SKM-1 treated with dmso at 0.1 percent for 144 hours (cell line): ENCODE measurements at regions not wholly inside any gene's neighbourhood (a gene's known extent, or its start where the extent isn't known, plus 50 kb on each side); places are given as distances from the start of the nearest gene placed in this dataset.
"Not testable (repeated sequence)": the region's sequence is repeated elsewhere in the genome, so short reads cannot be mapped to it uniquely, and the experiment has no call there.

ENCODE experiments used
- DNase-seq: peaks from one replicate; lab custom pipeline; 2025; ENCODE audit not compliant: unreplicated experiment; lab: John Stamatoyannopoulos, UW

DNA sequence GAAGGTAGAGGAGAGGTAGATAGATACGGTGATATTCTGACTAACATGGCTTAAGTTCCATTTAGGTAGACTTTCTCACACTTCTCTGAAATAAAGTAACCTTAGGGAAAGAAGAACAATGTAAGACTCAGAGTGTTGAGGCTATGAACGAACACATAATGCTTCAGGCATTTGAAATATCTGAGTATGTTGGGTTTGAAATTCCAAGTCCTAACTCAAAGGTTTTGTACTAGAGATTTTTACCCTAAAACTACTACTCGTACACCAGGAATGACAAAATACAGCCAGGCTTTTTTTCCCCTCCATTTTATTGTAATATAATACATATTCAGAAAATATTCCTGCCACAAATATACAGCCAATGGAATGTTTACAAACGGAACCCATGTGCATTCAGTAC lies 592.6 kb downstream of the ETS1 start:
- DNase-seq: no peak

DNA sequence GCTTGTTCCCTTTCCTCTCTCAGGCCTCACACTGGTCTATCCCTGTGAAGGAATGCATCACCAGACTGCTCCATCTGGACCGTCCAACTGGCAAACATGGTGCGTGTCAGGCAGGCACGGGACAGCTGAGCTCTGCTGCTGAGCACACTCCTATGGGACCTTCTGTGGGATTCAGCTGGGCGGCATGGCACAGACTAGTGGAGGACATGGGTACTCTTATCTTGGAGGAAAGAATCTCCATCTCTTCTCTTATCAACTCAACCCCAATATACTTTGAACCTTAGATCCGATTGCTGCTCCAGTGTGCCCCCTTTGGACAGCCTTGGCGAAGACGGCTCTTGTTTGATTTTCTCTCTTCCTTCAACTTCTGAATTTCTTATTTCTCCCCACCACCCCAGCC lies 593.6 kb downstream of the ETS1 start:
- no peak for DNase-seq

DNA sequence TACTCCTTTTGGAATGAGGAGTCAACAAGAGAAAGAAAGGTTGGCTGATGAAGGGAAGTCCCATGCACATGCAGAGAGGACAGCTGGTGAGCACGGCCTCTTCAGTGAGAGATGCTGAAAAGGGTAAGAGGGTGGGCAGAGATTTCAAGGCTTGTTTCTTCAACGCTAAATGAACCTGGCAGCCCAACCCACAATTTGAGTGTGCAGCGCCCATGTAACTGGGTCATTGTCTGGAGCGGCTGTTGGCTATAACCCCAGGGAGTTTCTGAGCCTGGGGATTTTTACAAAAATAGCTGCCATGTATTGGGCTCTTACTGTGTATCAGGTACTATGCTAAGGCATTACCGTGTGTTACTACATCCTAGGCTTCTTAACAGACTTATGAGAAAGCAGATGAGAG lies 594.1 kb downstream of the ETS1 start:
- no peak for DNase-seq

DNA sequence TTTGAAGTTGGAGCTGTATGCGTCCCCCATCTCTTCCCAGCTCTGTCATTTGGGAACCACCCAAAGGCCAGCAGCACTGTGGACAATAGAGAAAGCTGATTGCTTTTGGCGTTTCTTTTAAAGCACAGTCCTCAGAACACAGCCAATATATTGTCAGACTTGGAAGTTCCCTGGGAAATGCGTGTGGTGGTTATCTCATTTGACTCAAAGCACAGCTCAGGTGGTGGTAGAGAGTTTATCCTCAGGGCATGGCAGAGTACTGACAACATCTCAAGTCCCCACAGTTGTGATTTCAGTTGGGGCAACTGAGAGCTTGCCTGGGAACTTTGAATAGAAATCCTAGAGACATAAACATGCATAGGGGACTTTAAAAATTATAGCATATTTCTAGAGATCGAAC lies 601.3 kb downstream of the ETS1 start:
- DNase-seq: no peak

DNA sequence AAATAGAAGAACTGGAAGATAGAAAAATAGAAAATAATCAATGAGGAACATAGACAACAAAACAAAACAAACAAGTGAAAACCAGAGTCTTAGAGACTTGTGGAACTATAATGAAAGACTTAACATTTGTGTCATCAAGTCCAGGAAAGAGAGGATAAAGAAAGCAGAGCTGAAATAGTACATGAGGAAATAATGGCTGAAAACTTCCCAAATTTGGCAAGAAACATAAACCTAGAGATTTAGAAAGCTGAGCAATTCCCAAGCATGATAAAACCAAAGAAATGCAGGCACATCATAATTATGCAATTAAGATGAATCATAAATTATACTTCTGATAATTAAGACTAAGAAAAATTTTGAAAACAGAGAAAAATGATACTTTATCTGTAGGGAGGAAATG lies 614.5 kb downstream of the ETS1 start:
- DNase-seq: no peak

DNA sequence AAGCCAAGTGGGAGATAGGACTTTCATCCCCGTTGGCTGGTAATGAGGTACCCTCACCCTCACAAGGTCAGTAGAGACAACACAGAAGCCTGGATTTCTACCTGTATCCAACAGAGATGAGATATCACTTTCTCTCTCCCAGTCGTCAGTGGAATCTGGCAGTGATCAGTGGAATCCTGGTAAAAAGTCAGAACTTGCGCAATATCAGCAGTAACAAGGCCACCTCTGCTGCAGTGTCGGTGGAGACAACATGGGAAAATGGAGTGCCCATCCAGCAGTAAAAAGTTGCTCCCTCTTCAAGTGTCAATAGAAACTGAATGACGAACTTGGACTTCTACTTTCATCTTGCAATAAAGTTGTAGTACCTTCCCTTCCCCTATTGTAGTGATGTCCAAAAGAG lies 615.9 kb downstream of the ETS1 start:
- no peak for DNase-seq

DNA sequence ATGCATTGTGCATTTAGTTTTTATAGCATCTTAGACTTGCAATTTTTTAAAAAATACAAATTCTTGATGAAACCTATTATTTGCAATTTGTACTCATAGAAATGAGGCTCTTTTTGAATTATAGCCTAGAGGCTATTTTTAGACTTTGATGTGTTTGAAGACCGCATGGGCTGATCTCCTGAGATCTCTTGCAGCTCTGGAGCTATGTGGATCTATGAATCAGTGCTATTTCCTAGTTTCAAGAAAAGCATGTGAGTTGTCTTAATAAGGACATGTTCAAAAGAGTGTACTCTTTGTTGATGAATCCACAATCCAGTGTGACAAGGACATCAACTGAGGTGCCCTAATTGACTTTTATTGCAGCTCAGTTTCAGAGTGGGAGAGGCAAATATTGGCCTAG lies 620.5 kb downstream of the ETS1 start:
- no peak for DNase-seq

DNA sequence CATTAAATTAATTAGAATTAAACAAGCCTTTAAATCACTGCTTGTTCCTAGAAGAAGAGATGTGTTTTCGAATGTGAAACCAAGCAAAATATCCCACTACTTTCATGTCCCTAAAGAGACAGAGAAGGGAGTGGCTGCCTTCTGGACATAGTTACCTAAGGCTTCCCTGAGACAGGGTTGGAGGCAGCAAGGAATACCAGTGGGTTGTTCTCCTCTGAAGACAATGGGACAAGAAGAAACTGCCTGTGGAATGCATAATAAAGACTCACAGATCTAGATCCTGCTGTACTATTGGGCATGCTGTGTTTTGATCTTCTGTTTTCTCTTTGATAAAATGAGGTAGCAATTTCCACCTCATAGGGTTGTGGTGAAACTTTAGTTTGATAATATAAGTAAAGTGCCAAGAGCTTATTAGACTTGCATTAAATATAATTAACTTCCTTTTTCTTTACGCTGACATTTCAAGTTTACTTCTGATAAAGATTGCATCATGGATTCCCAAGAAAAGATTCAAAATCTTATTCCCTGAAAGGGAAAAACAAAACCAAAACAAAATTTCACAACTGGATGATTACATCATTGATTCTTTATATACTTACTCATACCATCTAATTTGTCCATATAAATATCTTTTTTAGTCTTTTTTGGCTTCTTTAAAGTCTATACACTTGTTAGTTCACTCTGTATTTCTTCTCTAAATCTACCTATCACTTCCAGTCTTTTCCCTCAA lies 621.3 kb downstream of the ETS1 start:
- DNase-seq: no peak

DNA sequence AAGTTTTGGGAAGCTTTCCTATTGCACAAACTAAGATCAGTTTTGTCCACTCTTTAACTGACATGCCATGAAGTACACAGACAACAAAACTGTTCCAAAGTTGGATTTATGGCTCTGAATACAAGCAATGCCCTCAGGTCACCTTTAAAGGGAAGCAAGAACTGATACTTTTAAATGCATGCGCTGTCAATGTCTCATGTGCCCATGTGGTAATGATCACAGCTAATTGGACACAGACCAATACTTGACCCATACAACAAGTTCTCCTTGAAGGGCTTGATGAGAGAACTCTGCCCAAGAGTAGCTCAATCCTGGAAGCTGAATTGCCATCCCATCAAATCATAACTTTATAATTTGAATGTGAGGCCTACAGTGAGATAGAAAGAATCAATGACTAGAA lies 624.9 kb downstream of the ETS1 start:
- no peak for DNase-seq

DNA sequence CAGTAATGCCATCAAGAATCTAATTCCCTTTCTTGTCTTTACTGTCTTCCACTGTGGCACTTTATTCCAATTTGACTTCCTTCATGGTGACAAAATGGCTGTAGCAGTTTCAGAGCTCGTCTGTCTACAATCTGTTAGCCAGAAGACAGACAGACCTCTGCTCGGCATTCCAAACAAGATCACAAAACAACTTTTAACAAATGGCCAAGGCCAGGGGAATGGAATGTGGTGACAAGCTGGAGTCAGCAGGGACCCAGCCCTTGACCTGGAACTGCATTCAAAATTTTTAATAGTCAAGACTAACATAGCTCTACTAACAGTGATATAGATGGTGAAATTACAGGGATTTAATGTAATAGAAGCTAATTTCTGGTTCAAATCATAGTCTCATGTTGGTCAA lies 637.2 kb downstream of the ETS1 start:
- no peak for DNase-seq

DNA sequence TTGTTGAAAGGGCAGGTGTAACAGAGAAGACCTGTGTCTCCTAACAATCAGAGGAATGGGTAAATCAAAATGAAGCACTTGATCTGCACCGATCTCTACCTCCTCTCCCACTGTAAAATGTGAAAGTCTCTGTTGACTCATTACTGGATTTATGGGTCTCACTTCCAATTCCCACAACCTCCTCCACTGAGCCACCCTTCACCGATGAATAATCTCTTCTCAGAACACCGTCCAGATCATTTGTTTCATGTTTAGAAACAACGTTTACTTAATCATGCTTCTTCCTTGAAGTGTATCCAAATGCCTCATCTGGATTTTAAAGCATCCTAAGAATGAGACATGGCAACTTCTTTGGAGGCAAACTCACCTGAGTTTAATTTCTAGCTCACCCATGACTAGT lies 643.6 kb downstream of the ETS1 start:
- DNase-seq: no peak

DNA sequence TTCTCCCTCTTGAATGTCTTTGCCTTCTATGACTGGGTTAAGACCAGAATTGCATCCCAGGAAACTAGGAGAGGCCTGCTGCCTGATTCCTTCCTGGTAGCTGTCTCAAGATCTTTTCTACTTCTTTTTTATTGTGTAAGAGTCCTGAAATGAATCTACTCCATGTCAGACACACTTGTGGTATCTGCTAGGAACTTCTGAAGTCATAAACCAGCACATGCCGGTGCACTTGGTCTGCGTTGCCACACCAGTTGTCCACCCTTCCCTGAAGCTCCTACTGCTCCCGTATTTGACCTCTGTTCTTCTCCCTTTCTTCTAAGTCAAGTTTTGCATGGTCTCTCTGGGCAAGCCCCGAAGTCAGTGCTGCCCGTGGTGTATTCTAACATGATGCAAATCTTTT lies 644.2 kb downstream of the ETS1 start:
- no peak for DNase-seq

DNA sequence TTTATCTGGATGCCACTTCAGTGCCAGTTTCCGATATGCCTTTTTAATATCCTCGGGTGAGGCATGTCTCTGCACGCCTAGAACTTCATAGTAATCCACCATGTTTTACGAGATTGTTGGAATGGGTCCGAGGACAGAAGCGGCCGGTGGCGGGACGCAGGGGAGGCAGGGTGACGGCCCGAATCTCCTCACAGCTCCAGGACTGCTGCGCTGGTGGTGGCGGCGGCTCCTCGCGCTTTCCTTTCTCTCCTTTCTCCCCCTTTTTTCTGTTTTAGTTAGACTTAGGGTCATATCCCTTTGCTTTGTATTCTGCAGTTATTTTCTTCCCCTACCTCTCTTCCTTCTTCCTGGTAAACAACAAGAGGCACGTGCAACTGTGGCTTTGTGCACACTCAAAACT lies 645.8 kb downstream of the ETS1 start:
- DNase-seq: not testable (repeated sequence)

DNA sequence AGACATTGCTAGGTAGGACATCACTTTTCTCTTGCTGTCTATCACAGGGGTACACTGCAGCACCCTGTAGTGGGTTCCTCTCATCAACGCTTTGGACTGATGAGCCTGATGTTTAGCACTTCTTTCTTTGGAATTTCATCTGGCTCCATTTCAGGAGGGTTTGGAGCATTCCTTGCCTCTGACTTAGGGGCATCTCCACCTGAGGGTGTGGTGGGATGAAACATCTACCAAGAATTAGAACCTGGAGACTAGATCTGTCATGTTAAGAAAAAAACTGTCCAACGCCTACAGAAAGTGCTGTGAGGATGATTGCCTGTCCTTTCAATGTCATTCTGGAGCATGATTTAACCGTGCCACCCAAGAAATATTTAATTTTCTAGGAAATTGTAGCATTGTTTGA lies 648.4 kb downstream of the ETS1 start:
- no peak for DNase-seq

DNA sequence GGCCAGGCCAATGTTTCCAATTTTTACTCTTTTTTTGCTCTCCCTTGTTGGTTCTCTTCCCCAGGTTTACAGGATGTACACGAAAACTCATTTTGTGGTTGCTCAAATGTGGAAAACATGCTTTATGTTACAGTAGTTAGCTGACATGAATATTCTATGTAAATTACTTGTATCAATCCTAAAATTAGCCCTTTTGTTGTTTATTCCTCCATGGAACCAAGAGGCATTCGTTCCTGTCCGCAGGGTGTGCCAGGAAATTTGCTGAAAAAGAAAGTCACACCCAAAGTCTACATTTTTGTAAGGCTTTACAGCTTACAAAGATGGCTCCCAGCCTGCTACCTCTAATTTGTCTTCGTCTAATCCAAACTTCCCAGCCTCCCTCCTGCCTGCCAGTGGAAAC lies 652.3 kb downstream of the ETS1 start:
- DNase-seq: no peak

DNA sequence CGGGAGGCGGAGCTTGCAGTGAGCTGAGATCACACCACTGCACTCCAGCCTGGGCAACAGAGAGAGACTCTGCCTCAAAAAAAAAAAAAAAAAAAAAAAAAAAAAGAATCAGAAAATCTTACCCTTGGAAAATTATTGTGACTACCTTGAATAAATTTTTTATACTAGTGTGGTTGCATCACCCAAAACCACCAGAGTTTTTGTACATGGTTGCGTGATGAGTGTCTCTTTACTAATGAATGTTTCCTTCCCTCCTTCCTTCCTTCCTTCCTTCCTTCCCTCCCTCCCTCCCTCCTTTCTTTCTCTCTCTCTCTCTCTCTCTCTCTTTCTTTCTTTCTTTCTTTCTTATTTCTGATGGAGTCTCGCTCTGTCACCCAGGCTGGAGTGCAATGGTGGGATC lies 653.4 kb downstream of the ETS1 start:
- not testable (repeated sequence) for DNase-seq

DNA sequence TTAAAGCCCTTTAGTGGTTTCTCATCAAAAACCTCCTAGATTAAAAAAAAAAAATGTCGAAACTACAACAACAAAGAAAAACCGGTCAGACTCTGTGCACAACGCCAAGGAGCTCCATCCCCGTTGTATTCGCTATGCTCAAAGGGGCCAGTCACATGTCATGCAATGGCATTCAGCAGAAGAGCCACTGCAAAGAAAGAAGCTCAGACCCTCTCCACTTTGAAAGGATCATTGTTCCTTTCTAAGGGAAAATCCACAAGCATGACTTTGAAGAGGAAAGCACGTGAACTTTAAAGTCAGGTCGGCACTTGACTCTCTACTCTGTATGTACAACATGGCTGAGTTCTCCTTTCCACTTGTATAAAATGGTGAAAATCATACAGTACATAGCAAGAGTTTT lies 655.6 kb downstream of the ETS1 start:
- no peak for DNase-seq

DNA sequence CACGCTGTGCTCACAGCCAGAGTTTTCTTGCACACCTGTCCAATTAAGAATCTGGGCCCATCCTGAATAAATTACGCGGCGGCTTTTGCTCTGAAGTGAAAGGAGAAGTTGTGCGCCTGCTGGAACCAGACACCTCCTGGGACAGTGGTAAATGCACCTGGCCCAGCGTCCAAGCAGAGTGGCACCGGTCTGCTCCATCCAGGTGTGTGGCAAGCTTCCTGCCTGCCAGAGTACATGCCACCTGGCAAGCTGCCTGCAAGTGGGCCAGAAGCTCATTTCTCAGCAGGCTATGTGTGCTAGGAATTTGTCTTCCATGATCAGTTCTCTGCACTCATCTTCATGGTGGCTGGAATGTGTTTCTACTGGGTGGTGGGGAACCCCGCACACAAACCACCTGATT lies 660.6 kb downstream of the ETS1 start:
- DNase-seq: no peak

DNA sequence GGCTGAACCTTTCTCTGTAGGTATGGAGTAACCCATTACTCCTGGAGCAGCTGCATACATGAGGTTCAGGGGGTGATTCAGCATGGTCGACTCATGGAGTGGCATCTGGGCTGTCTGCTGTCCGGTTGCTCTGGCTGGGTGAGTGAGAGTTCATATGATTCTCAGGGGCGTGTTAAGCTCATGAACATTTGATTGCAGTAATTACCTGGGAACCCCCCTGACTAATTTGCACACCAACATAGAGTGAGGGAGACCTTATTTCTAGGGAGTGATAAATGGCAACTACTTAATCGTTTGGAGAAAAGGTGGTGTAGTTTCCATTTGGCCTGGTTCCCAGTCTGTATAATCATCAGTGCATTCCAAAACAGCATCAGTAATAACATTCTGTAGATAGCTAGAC lies 661.9 kb downstream of the ETS1 start:
- DNase-seq: no peak

DNA sequence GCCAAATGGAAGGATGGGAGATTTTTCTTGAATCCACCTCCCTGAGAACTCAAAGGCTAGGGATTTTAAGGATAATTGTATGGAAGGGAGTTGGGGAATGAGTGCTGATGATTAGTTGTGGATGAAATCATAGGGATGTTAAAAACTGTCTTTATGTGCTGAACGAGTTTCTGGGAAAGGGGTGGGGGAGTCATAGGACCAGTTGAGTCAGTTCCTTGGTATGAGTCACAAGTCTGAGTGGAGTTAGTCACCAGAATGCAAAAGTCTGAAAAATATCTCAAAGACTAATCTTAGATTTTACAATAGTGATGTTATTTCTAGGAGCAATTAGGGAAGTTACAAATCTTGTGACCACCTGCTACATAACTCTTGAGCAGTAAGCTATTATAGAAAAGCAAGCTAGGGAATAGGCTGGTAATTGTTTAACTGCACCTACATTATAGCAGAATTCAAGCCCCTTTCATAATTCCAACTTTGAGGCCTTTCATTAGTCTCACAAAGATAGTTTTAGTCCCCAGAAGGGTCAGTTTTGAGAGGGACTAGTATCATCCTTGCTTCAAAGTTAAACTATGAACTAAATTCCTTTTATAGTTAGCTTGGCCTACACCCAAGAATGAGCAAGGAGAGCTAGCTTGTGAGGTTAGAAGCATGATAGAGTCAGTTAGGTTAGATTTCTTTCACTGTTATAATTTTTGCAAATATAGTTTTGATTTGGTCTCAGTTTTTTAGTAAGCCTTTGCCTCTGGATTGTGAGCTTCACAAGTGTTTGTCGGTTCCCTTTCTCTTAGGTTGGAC lies 668.0 kb downstream of the ETS1 start:
- no peak for DNase-seq

DNA sequence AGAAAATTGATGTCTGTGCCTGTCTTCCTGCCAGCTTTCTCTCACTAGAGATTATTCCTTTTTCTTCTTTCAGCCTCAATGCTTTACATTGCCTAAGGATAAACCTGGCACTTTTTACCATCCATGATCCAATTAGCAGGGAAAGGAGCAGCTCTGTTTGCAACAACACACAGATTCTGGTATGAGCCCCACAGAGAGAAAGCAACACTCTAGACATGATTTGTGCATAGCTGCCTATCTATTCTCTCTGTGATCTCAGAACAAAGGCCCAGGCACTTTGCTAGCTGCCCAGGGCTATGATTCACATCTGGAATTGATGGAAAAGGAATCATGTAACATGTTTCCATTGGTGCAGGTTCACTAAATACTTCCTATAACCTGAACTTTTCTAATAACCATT lies 685.0 kb downstream of the ETS1 start:
- DNase-seq: no peak

DNA sequence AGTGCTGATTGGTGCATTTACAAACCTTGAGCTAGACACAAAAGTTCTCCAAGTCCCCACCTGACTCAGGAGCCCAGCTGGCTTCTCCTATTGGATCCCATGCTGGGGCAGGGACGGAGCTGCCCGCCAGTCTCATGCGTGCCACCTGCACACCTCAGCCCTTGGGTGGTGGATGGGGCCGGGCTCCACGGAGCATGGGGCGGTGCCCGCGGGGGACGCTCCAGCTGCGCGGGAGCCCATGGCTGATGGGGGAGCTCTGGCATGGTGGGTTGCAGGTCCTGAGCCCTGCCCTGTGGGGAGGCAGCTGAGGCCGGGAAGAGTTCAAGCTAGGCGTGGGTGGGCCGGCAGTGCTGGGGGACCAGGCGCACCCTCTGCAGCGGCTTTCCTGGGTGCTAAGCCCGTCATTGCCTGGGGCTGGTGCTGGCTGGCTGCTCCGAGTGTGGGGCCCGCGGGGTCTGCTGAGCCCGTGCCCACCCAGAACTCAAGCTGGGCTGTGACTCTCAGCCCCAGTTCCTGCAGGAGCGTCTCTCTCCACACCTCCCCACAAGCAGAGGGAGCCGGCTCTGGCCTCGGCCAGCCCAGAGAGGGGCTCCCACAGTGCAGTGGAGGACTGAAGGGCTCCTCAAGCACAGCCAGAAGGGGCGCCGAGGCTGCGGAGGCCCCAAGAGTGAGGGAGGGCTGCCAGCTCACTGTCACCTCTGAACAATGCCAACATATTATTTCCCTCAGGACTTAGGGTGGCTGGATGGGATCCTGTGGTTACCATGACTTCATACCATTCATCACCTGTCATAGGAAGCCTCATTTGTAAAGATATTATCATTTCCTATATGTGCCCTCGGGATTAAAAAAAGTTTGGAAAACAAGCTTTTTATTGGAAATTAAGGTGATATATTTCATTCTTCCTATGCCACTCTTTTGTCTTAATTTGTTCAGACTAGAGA lies 688.7 kb downstream of the ETS1 start:
- DNase-seq: no peak
